Fibroblast of lung (primary cell): ENCODE measurements at regions not wholly inside any gene's neighbourhood (a gene's known extent, or its start where the extent isn't known, plus 50 kb on each side); places are given as distances from the start of the nearest gene placed in this dataset.

Source experiments
- DNase-seq, 2 donors: peaks; one replicate each; pipeline versions ENCODE4 v3.0.0 to v3.0.0-alpha.2; 2010; ENCODE audit warnings: low read depth in 2 of 2
- H2AFZ ChIP-seq: 2 replicates; pipeline ENCODE4 v1.5.1; 2012; ENCODE audit warnings: low read length, control low read depth, inconsistent platforms
- H3K27ac ChIP-seq: 2 replicates; pipeline ENCODE4 v1.5.1; 2011; ENCODE audit warnings: low read length, control low read depth; ENCODE audit not compliant: insufficient read depth
- H3K27me3 ChIP-seq: 2 replicates; pipeline ENCODE4 v1.5.1; 2011; ENCODE audit warnings: mild to moderate bottlenecking, low read length; ENCODE audit not compliant: control insufficient read depth, insufficient read depth
- H3K36me3 ChIP-seq: 2 replicates; pipeline ENCODE4 v1.5.1; 2011; ENCODE audit warnings: low read length; ENCODE audit not compliant: control insufficient read depth, insufficient read depth
- H3K4me1 ChIP-seq: 2 replicates; pipeline ENCODE4 v1.5.1; 2011; ENCODE audit warnings: low read length; ENCODE audit not compliant: control insufficient read depth, insufficient read depth; ENCODE audit errors: extremely low read depth
- H3K4me2 ChIP-seq: 2 replicates; pipeline ENCODE4 v1.5.1; 2011; ENCODE audit warnings: low read length, control low read depth; ENCODE audit not compliant: insufficient read depth; ENCODE audit errors: extremely low read depth
- H3K4me3 ChIP-seq, 4 experiments: fragments of 200-600 bp in 1 of 4; sonication (generic) in 1 of 4; replicated peaks in 1 of 4; 2 replicates each; pipeline ENCODE4 v1.5.1; 2011 to 2016; ENCODE audit warnings: low read length in 4 of 4, low read depth in 3 of 4, mild to moderate bottlenecking in 3 of 4, control low read depth in 2 of 4, inconsistent platforms in 1 of 4, mixed read lengths in 1 of 4; ENCODE audit not compliant: insufficient read depth in 1 of 4; ENCODE audit errors: control extremely low read depth in 1 of 4
- H3K79me2 ChIP-seq: 2 replicates; pipeline ENCODE4 v1.5.1; 2012; ENCODE audit warnings: mild to moderate bottlenecking, low read length, inconsistent platforms; ENCODE audit not compliant: control insufficient read depth, insufficient read depth
- H3K9ac ChIP-seq: 2 replicates; pipeline ENCODE4 v1.5.1; 2011; ENCODE audit warnings: mild to moderate bottlenecking, low read length, control low read depth; ENCODE audit not compliant: insufficient read depth
- H3K9me3 ChIP-seq: 2 replicates; pipeline ENCODE4 v1.5.1; 2012; ENCODE audit warnings: low read depth, low read length; ENCODE audit not compliant: control insufficient read depth, insufficient read depth
- H4K20me1 ChIP-seq: 2 replicates; pipeline ENCODE4 v1.5.1; 2011; ENCODE audit warnings: low read length; ENCODE audit not compliant: control insufficient read depth, insufficient read depth; ENCODE audit errors: extremely low read depth
- EZH2 ChIP-seq: IDR thresholded peaks from 2 replicates; pipeline ENCODE4 v1.5.1; 2012; ENCODE audit warnings: low read length, control low read depth, mild to moderate bottlenecking; ENCODE audit errors: missing control alignments
- TF ChIP-seq, protein P1 (sequence below), 2 donors: IDR thresholded peaks in 1 of 2; conservative IDR thresholded peaks in 1 of 2; 1 replicate in 1 of 2; 2 replicates in 1 of 2; pipeline ENCODE4 v1.5.1; 2011 to 2012; ENCODE audit warnings: low read length in 2 of 2, control low read depth in 1 of 2, inconsistent platforms in 1 of 2, low read depth in 1 of 2, mild to moderate bottlenecking in 1 of 2

DNA sequence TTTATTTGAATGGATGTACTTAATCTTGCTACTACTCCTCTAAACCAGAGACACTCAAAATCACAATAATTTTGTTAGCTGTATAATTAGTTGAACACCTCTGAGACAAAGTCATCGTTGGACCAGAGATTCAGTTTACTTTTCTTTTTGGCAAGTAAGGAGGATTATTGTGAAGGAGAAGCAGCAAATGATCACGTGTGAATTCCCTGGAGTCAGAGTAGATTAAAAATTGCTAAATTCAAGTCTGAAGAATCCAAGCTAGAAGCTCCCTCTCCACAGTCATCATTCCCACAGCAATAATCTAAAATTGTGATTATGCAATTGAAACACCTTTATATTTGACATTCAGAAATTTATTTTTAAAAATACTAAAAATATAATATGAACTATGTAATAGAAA is 484.4 kb downstream of the CMPK2 start:
- no peaks in the 10 kb centered on the region for H3K9me3 ChIP-seq
- H3K36me3 ChIP-seq: no peaks in the 10 kb centered on the region
- no peaks in the 10 kb centered on the region for H3K79me2 ChIP-seq
- no peak overlapping the region for H3K9ac ChIP-seq
- no peak overlapping the region for H3K27ac ChIP-seq
- H2AFZ ChIP-seq: no peak overlapping the region
- H3K4me2 ChIP-seq: no peak overlapping the region
- TF ChIP-seq, protein P1, sequence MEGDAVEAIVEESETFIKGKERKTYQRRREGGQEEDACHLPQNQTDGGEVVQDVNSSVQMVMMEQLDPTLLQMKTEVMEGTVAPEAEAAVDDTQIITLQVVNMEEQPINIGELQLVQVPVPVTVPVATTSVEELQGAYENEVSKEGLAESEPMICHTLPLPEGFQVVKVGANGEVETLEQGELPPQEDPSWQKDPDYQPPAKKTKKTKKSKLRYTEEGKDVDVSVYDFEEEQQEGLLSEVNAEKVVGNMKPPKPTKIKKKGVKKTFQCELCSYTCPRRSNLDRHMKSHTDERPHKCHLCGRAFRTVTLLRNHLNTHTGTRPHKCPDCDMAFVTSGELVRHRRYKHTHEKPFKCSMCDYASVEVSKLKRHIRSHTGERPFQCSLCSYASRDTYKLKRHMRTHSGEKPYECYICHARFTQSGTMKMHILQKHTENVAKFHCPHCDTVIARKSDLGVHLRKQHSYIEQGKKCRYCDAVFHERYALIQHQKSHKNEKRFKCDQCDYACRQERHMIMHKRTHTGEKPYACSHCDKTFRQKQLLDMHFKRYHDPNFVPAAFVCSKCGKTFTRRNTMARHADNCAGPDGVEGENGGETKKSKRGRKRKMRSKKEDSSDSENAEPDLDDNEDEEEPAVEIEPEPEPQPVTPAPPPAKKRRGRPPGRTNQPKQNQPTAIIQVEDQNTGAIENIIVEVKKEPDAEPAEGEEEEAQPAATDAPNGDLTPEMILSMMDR (conservative IDR thresholded peaks at IDR 0.05 in 1 of 2, IDR thresholded peaks at IDR 0.05 in 1 of 2; ENCODE audit: low read depth in 1 of 2, low read length in 2 of 2): no peak
- no peak overlapping the region for H3K4me3 ChIP-seq
- no peaks in the 10 kb centered on the region for H3K4me1 ChIP-seq
- H4K20me1 ChIP-seq: no peaks in the 10 kb centered on the region
- no peak for DNase-seq
- H3K27me3 ChIP-seq: no peaks in the 10 kb centered on the region

DNA sequence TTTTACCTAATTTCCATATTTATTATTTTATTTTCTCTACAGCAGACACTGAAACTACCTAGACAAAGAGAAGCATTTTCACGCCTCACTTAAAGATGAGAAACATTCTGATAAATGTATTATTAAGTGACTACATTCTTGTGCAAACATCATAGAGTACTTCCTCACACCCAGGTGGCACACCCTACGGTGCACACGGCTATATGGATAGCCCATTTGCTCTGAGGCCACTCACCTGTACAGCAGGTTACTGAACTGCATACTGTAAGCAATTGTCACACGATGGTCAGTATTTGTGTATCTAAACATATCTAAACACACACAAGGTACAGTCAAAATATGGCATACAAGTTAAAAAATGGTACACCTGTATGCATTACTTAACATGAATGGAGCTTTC is 481.4 kb downstream of the CMPK2 start:
- Histone ChIP-seq H3K4me3 (no peak overlapping the region), H3K4me2 (no peak overlapping the region), H2AFZ (no peak overlapping the region), H3K27ac (no peak overlapping the region), H3K36me3 (no peaks in the 10 kb centered on the region), H3K4me1 (no peaks in the 10 kb centered on the region), H3K9ac (no peak overlapping the region), H4K20me1 (no peaks in the 10 kb centered on the region), H3K27me3 (no peaks in the 10 kb centered on the region), H3K79me2 (no peaks in the 10 kb centered on the region), H3K9me3 (no peaks in the 10 kb centered on the region)
- no peak for DNase-seq
- TF ChIP-seq, protein P1 (conservative IDR thresholded peaks at IDR 0.05 in 1 of 2, IDR thresholded peaks at IDR 0.05 in 1 of 2; ENCODE audit: low read depth in 1 of 2, low read length in 2 of 2): no peak
- no peak for TF ChIP-seq EZH2

DNA sequence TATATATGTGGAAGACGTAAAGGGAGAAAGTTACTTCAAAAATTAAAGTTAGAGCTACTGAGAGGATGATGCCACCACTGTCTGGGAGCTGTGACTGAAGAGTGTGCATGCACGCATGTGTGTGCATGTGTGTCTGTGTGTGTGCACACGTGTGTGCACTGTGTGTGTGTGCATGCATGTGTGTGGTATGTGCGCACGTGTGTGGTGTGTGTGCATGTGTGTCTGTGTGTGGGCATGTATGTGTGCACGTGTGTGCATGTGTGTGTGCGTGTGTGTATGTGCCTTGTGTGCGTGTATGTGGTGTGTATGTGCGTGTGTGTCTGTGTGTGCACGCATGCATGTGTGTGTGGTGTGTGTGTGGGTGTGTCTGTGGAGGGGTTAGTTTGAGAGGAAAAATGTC is 473.4 kb downstream of the CMPK2 start:
- Histone ChIP-seq H3K4me3 (no peak overlapping the region), H4K20me1 (no peaks in the 10 kb centered on the region), H2AFZ (no peak overlapping the region), H3K4me2 (no peak overlapping the region), H3K27me3 (no peaks in the 10 kb centered on the region), H3K4me1 (no peaks in the 10 kb centered on the region), H3K9ac (no peak overlapping the region), H3K27ac (no peak overlapping the region), H3K9me3 (no peaks in the 10 kb centered on the region), H3K36me3 (no peaks in the 10 kb centered on the region), H3K79me2 (no peaks in the 10 kb centered on the region)
- TF ChIP-seq EZH2: no peak
- TF ChIP-seq, protein P1 (conservative IDR thresholded peaks at IDR 0.05 in 1 of 2, IDR thresholded peaks at IDR 0.05 in 1 of 2; ENCODE audit: low read depth in 1 of 2, low read length in 2 of 2): no peak
- no peak for DNase-seq
